OCI-LY1 (cell line): ENCODE measurements at regions not wholly inside any gene's neighbourhood (a gene's known extent, or its start where the extent isn't known, plus 50 kb on each side); places are given as distances from the start of the nearest gene placed in this dataset.

ENCODE experiments used
- CTCF ChIP-seq: fragments of 200-600 bp; sonication (generic), shearing (Covaris generic); IDR thresholded peaks from 2 replicates; pipeline ENCODE4 v1.5.1; 2017; ENCODE audit warnings: mild to moderate bottlenecking, antibody characterized with exemption, low read length, moderate library complexity, mixed read lengths
- EZH2 ChIP-seq: fragments of 200-600 bp; sonication (generic), shearing (Covaris generic); IDR thresholded peaks from 2 replicates; pipeline ENCODE4 v1.8.0; 2017; ENCODE audit warnings: borderline replicate concordance, mixed run types, mild to moderate bottlenecking, antibody characterized with exemption, low read length, moderate library complexity, mixed read lengths

DNA sequence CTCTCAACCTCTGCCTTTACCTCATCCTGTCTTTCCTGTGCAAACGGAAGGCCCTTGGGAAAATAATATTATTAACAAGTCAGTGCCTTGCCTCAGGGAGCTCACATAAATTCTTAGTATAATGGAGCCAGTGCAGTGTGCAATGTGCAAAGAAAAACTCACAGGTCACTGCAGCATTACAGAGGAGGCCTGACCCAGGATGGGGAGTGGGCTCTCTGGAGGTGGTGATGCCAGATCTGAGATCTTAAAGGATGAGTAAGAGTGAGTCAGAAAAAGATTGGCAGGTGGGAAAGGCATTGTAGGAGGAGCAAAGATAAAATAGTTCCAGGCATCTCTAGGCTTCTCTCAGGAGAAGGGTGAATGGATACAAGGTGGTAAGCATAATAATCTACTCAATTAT is 185.6 kb upstream of the ADAMTS9 start:
- TF ChIP-seq CTCF = no peak
- TF ChIP-seq EZH2 = no peak
